NCI-H2107 treated with DMSO at 0.1 percent for 48 hours (cell line): ENCODE measurements at regions not wholly inside any gene's neighbourhood (a gene's known extent, or its start where the extent isn't known, plus 50 kb on each side); places are given as distances from the start of the nearest gene placed in this dataset.
A peak's percentile ranks its signal among the peaks of the same experiment; 100 is the strongest.
"Not testable (repeated sequence)": the region's sequence is repeated elsewhere in the genome, so short reads cannot be mapped to it uniquely, and the experiment has no call there.

ENCODE experiments used
- DNase-seq: peaks from one replicate; lab custom pipeline; 2025; ENCODE audit not compliant: unreplicated experiment; lab: John Stamatoyannopoulos, UW

- DNase-seq, result no peak
These were observed 351.7 kb upstream of the SPHKAP start for GRCh38 chr2:228533156-228533555.

GRCh38 chr2:228532233-228532632, 350.7 kb upstream of the SPHKAP start:
- no peak for DNase-seq

- no peak for DNase-seq
These were observed 345.9 kb upstream of the SPHKAP start for GRCh38 chr2:228527197-228527881.

GRCh38 chr2:228526687-228527086, 345.2 kb upstream of the SPHKAP start:
- DNase-seq, result no peak

- no peak for DNase-seq
These were observed 341.5 kb upstream of the SPHKAP start for GRCh38 chr2:228522977-228523376.

- DNase-seq, result no peak
These were observed 340.8 kb upstream of the SPHKAP start for GRCh38 chr2:228522276-228522675.

- DNase-seq, result no peak
These were observed 338.1 kb upstream of the SPHKAP start for GRCh38 chr2:228519561-228519960.

- DNase-seq, result no peak
These were observed 334.5 kb upstream of the SPHKAP start for GRCh38 chr2:228516019-228516418.

- not testable (repeated sequence) for DNase-seq
These were observed 332.0 kb upstream of the SPHKAP start for GRCh38 chr2:228513480-228513879.

- no peak for DNase-seq
These were observed 327.5 kb upstream of the SPHKAP start for GRCh38 chr2:228509021-228509420.

- DNase-seq, result no peak
These were observed 326.4 kb upstream of the SPHKAP start for GRCh38 chr2:228507870-228508269.

- DNase-seq, result no peak
These were observed 325.8 kb upstream of the SPHKAP start for GRCh38 chr2:228507231-228507824.

GRCh38 chr2:228503731-228504130, 322.2 kb upstream of the SPHKAP start:
- no peak for DNase-seq

- no peak for DNase-seq
These were observed 312.4 kb upstream of the SPHKAP start for GRCh38 chr2:228493852-228494251.

GRCh38 chr2:228479014-228479413, 297.5 kb upstream of the SPHKAP start:
- no peak for DNase-seq

- DNase-seq, result no peak
These were observed 293.0 kb upstream of the SPHKAP start for GRCh38 chr2:228474466-228474865.

GRCh38 chr2:228469721-228470120, 288.2 kb upstream of the SPHKAP start:
- no peak for DNase-seq

GRCh38 chr2:228466851-228467250, 285.4 kb upstream of the SPHKAP start:
- no peak for DNase-seq

GRCh38 chr2:228465408-228465807, 283.9 kb upstream of the SPHKAP start:
- no peak for DNase-seq

- no peak for DNase-seq
These were observed 276.9 kb upstream of the SPHKAP start for GRCh38 chr2:228458364-228458763.

GRCh38 chr2:228447266-228447915, 265.9 kb upstream of the SPHKAP start:
- peak; percentile 42 for DNase-seq

GRCh38 chr2:228446734-228447133, 265.2 kb upstream of the SPHKAP start:
- DNase-seq, result peak; percentile 91
